GM23338 (cell line): ENCODE measurements at regions not wholly inside any gene's neighbourhood (a gene's known extent, or its start where the extent isn't known, plus 50 kb on each side); places are given as distances from the start of the nearest gene placed in this dataset.

Experiments
- ATAC-seq: fragments of 200-7000 bp; cut with Tn5 transposase; 3 replicates; pipeline ENCODE4 v1.9.1; 2020
- DNase-seq: peaks from one replicate; pipeline ENCODE4 v3.0.0-alpha.2; 2015; ENCODE audit warnings: low spot score
- H2AFZ ChIP-seq: fragments of 200-600 bp; sonication (generic); 2 replicates; pipeline ENCODE4 v1.8.0; 2016; ENCODE audit warnings: antibody characterized with exemption, mild to moderate bottlenecking, moderate library complexity
- H3F3A ChIP-seq: fragments of 200-600 bp; sonication (generic); replicated peaks from 2 replicates; pipeline ENCODE4 v1.8.0; 2017; ENCODE audit warnings: antibody characterized with exemption, mixed run types, low read depth
- H3K27ac ChIP-seq: fragments of 200-600 bp; sonication (generic); 2 replicates; pipeline ENCODE4 v1.6.1; 2016; ENCODE audit warnings: low read depth
- H3K27me3 ChIP-seq: fragments of 200-600 bp; sonication (generic); 2 replicates; pipeline ENCODE4 v1.8.0; 2016; ENCODE audit warnings: mild to moderate bottlenecking, mixed run types, moderate library complexity; ENCODE audit not compliant: insufficient read depth
- H3K36me3 ChIP-seq: fragments of 200-600 bp; sonication (generic); 2 replicates; pipeline ENCODE4 v1.8.0; 2016; ENCODE audit warnings: mild to moderate bottlenecking; ENCODE audit not compliant: insufficient read depth
- H3K4me1 ChIP-seq: fragments of 200-600 bp; sonication (generic); 2 replicates; pipeline ENCODE4 v1.8.0; 2016; ENCODE audit warnings: mild to moderate bottlenecking, moderate library complexity; ENCODE audit not compliant: insufficient read depth
- H3K4me2 ChIP-seq: fragments of 200-600 bp; sonication (generic); 2 replicates; pipeline ENCODE4 v1.7.1; 2017; ENCODE audit warnings: mixed run types
- H3K4me3 ChIP-seq: fragments of 200-600 bp; sonication (generic); 2 replicates; pipeline ENCODE4 v1.6.1; 2016; ENCODE audit warnings: mixed run types
- H3K79me2 ChIP-seq: fragments of 200-600 bp; sonication (generic); replicated peaks from 2 replicates; pipeline ENCODE4 v1.8.0; 2017; ENCODE audit warnings: mild to moderate bottlenecking; ENCODE audit not compliant: insufficient read depth
- H3K9me2 ChIP-seq: fragments of 200-600 bp; sonication (generic); 2 replicates; pipeline ENCODE4 v1.8.0; 2017; ENCODE audit not compliant: insufficient read depth
- H4K20me1 ChIP-seq: fragments of 200-600 bp; sonication (generic); replicated peaks from 2 replicates; pipeline ENCODE4 v1.8.0; 2017; ENCODE audit warnings: mild to moderate bottlenecking; ENCODE audit not compliant: insufficient read depth
- H3K27ac Mint-ChIP-seq: 2 replicates; pipeline ENCODE4 v1.8.0; 2020; ENCODE audit warnings: inconsistent platforms, mild to moderate bottlenecking, moderate library complexity, mixed read lengths
- H3K27me3 Mint-ChIP-seq: 3 replicates; pipeline ENCODE4 v1.8.0; 2022; ENCODE audit warnings: low read depth, mild to moderate bottlenecking, moderate library complexity, mixed read lengths, inconsistent platforms; ENCODE audit not compliant: insufficient read depth, poor library complexity
- H3K36me3 Mint-ChIP-seq: 3 replicates; pipeline ENCODE4 v1.8.0; 2021; ENCODE audit warnings: low read depth, mild to moderate bottlenecking, inconsistent platforms, moderate library complexity, mixed read lengths
- H3K4me1 Mint-ChIP-seq: 3 replicates; pipeline ENCODE4 v1.8.0; 2020; ENCODE audit warnings: mild to moderate bottlenecking, inconsistent platforms, mixed read lengths
- H3K4me3 Mint-ChIP-seq: 3 replicates; pipeline ENCODE4 v1.8.0; 2021; ENCODE audit warnings: moderate library complexity, mild to moderate bottlenecking, inconsistent platforms, mixed read lengths
- H3K9me3 Mint-ChIP-seq: 3 replicates; pipeline ENCODE4 v1.8.0; 2020; ENCODE audit warnings: moderate library complexity, mild to moderate bottlenecking, inconsistent platforms, mixed read lengths
- CTCF ChIP-seq, 2 experiments: fragments of 200-600 bp in 1 of 2; sonication (generic) in 1 of 2; conservative IDR thresholded peaks; 2 replicates each; pipeline versions ENCODE4 v1.5.1 to v1.6.1; 2016 to 2017; ENCODE audit warnings: antibody characterized with exemption in 2 of 2, low read depth in 2 of 2, mild to moderate bottlenecking in 2 of 2, moderate library complexity in 1 of 2
- EZH2 ChIP-seq: fragments of 200-600 bp; sonication (generic); IDR thresholded peaks from one replicate; pipeline ENCODE4 v1.8.0; 2017; ENCODE audit warnings: antibody characterized with exemption, mild to moderate bottlenecking, low read depth; ENCODE audit not compliant: unreplicated experiment
- EZH2phosphoT487 ChIP-seq: fragments of 200-600 bp; sonication (generic); IDR thresholded peaks from one replicate; pipeline ENCODE4 v1.8.1; 2018; ENCODE audit warnings: antibody characterized with exemption; ENCODE audit not compliant: unreplicated experiment
- JUNB ChIP-seq: IDR thresholded peaks from one replicate; pipeline ENCODE4 v1.6.1; 2016; ENCODE audit warnings: antibody characterized with exemption; ENCODE audit not compliant: unreplicated experiment
- NANOG ChIP-seq: IDR thresholded peaks from 2 replicates; pipeline ENCODE4 v1.6.1; 2016; ENCODE audit warnings: antibody characterized with exemption, borderline replicate concordance
- POLR2AphosphoS5 ChIP-seq: IDR thresholded peaks from 2 replicates; pipeline ENCODE4 v1.6.1; 2016; ENCODE audit warnings: antibody characterized with exemption, low read depth
- STAT1 ChIP-seq: IDR thresholded peaks from one replicate; pipeline ENCODE4 v1.6.1; 2016; ENCODE audit warnings: antibody characterized with exemption; ENCODE audit not compliant: unreplicated experiment
- ZNF114 ChIP-seq: fragments of 250-450 bp; sonication (Bioruptor Pico); IDR thresholded peaks from 2 replicates; pipeline ENCODE4 v1.5.0; 2020; ENCODE audit warnings: mild to moderate bottlenecking, moderate library complexity
- ZNF331 ChIP-seq: fragments of 250-450 bp; sonication (Bioruptor Pico); IDR thresholded peaks from 2 replicates; pipeline ENCODE4 v1.5.0; 2020; ENCODE audit warnings: low read depth, mild to moderate bottlenecking, moderate library complexity
- TF ChIP-seq, protein P1 (sequence below): IDR thresholded peaks from one replicate; pipeline ENCODE4 v1.6.1; 2018; ENCODE audit warnings: antibody characterized with exemption; ENCODE audit not compliant: unreplicated experiment
- TF ChIP-seq, protein P2 (sequence below): IDR thresholded peaks from 2 replicates; pipeline ENCODE4 v1.6.1; 2016; ENCODE audit warnings: antibody characterized with exemption

DNA sequence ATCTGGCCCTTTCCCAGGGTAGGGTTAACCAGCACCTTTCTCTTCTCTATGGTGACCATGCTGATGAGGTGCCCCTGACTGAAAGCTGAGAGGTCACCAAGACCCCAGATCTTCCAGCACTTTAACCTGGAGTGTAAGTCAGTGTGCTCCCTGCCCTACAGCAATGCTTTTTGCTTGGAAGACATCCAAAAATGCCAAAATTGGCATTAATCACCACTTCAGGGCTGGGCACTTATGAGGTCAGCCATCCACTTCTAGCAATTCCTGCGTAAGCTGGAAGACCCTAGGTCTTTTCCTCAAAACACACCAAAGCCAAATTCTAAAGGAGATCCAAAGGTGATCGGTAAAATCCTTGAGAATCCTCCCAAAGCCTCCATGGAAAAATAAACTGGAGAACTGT is 81.2 kb upstream of the LOC128125822 start:
- H3K9me3 Mint-ChIP-seq: peaks cover 10% of the 10 kb centered on the region
- H3K4me1 Mint-ChIP-seq: peaks cover 4% of the 10 kb centered on the region; the same call in 1 of the 3 replicates
- Histone ChIP-seq H3K27me3 (no peaks in the 10 kb centered on the region), H3K9me2 (no peaks in the 10 kb centered on the region), H3K79me2 (no peaks in the 10 kb centered on the region), H3K4me1 (no peaks in the 10 kb centered on the region; the same call in 1 of the 2 replicates), H3K27ac (no peak overlapping the region), H3F3A (no peaks in the 10 kb centered on the region), H4K20me1 (no peaks in the 10 kb centered on the region), H3K4me2 (no peak overlapping the region), H3K36me3 (no peaks in the 10 kb centered on the region), H3K4me3 (no peak overlapping the region), H2AFZ (no peak overlapping the region)
- no peak overlapping the region for H3K27ac Mint-ChIP-seq
- H3K27me3 Mint-ChIP-seq: no peaks in the 10 kb centered on the region
- no peak for ATAC-seq
- no peaks in the 10 kb centered on the region for H3K36me3 Mint-ChIP-seq
- H3K4me3 Mint-ChIP-seq: no peak overlapping the region
- DNase-seq: no peak
- TF ChIP-seq ZNF114 (CRISPR knock-in tag): no peak
- no peak for TF ChIP-seq NANOG
- no peak for TF ChIP-seq CTCF (conservative IDR thresholded peaks at IDR 0.05; ENCODE audit: low read depth in 2 of 2)
- no peak for TF ChIP-seq JUNB
- TF ChIP-seq STAT1: no peak
- TF ChIP-seq EZH2: no peak
- no peak for TF ChIP-seq ZNF331
- TF ChIP-seq EZH2phosphoT487: no peak
- TF ChIP-seq, protein P1, sequence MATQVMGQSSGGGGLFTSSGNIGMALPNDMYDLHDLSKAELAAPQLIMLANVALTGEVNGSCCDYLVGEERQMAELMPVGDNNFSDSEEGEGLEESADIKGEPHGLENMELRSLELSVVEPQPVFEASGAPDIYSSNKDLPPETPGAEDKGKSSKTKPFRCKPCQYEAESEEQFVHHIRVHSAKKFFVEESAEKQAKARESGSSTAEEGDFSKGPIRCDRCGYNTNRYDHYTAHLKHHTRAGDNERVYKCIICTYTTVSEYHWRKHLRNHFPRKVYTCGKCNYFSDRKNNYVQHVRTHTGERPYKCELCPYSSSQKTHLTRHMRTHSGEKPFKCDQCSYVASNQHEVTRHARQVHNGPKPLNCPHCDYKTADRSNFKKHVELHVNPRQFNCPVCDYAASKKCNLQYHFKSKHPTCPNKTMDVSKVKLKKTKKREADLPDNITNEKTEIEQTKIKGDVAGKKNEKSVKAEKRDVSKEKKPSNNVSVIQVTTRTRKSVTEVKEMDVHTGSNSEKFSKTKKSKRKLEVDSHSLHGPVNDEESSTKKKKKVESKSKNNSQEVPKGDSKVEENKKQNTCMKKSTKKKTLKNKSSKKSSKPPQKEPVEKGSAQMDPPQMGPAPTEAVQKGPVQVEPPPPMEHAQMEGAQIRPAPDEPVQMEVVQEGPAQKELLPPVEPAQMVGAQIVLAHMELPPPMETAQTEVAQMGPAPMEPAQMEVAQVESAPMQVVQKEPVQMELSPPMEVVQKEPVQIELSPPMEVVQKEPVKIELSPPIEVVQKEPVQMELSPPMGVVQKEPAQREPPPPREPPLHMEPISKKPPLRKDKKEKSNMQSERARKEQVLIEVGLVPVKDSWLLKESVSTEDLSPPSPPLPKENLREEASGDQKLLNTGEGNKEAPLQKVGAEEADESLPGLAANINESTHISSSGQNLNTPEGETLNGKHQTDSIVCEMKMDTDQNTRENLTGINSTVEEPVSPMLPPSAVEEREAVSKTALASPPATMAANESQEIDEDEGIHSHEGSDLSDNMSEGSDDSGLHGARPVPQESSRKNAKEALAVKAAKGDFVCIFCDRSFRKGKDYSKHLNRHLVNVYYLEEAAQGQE: no peak
- no peak for TF ChIP-seq POLR2AphosphoS5
- TF ChIP-seq, protein P2, sequence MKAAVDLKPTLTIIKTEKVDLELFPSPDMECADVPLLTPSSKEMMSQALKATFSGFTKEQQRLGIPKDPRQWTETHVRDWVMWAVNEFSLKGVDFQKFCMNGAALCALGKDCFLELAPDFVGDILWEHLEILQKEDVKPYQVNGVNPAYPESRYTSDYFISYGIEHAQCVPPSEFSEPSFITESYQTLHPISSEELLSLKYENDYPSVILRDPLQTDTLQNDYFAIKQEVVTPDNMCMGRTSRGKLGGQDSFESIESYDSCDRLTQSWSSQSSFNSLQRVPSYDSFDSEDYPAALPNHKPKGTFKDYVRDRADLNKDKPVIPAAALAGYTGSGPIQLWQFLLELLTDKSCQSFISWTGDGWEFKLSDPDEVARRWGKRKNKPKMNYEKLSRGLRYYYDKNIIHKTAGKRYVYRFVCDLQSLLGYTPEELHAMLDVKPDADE: no peak
